NCI-H146 treated with DMSO at 0.1 percent for 48 hours (cell line): ENCODE measurements at regions not wholly inside any gene's neighbourhood (a gene's known extent, or its start where the extent isn't known, plus 50 kb on each side); places are given as distances from the start of the nearest gene placed in this dataset.

Experiments used
- DNase-seq: peaks from one replicate; lab custom pipeline; 2025; ENCODE audit not compliant: unreplicated experiment; lab: John Stamatoyannopoulos, UW

GRCh38 chr7:8378349-8379019 lies 54.9 kb upstream of the NXPH1 start:
- DNase-seq, result peak; percentile 35

- DNase-seq, result peak; percentile 99
These were observed 54.1 kb upstream of the NXPH1 start for GRCh38 chr7:8379264-8379663.

DNA sequence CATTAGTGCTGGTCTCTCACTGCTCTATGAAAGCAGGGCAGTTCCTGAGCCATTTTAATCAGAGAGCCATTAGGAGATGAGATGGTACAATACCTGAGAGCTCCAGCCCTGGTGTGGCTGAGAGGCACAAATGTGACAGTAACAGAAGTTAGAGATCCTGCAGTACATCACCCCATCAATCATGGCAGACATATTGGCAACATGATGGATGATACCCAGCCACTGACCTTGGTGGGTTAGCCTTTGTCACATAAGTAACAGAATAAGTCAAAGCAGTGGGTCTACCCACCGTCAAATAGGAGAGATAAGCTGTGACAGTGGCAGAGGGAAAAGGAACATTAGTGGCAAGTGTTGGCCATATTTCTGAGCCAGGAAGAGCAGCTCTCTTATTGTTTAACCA lies 53.3 kb upstream of the NXPH1 start:
- peak; percentile 58 for DNase-seq

GRCh38 chr7:8382004-8382730 lies 51.2 kb upstream of the NXPH1 start:
- DNase-seq, result no peak
